Right lobe of liver (tissue), 6 donors: ENCODE measurements at regions not wholly inside any gene's neighbourhood (a gene's known extent, or its start where the extent isn't known, plus 50 kb on each side); places are given as distances from the start of the nearest gene placed in this dataset.

Source experiments
- ATAC-seq, 4 donors: fragments of 200-7000 bp; cut with Tn5 transposase; one replicate each; pipeline ENCODE4 v1.9.1; 2020; ENCODE audit warnings: mild to moderate bottlenecking in 4 of 4, moderate library complexity in 4 of 4
- DNase-seq, 3 donors: peaks; one replicate each; pipeline ENCODE4 v3.0.0-alpha.2; 2020
- H3K27ac ChIP-seq, 3 donors: fragments of 200-600 bp; one replicate each; pipeline ENCODE4 v1.8.0; 2022
- H3K27me3 ChIP-seq, 2 donors: fragments of 200-600 bp; one replicate each; pipeline ENCODE4 v1.8.0; 2022
- H3K36me3 ChIP-seq, 4 donors: fragments of 200-600 bp; sonication (generic) in 1 of 4; one replicate each; pipeline versions ENCODE4 v1.5.1 to v1.8.0; 2017 to 2022; ENCODE audit warnings: control low read depth in 1 of 4
- H3K4me1 ChIP-seq, 4 donors: fragments of 200-600 bp; sonication (generic) in 1 of 4; one replicate each; pipeline versions ENCODE4 v1.5.1 to v1.8.0; 2017 to 2022; ENCODE audit warnings: control low read depth in 1 of 4
- H3K4me3 ChIP-seq, 3 donors: fragments of 200-600 bp; one replicate each; pipeline ENCODE4 v1.8.0; 2022
- H3K9me3 ChIP-seq, 4 donors: fragments of 200-600 bp; sonication (generic) in 1 of 4; one replicate each; pipeline versions ENCODE4 v1.5.1 to v1.8.0; 2017 to 2022; ENCODE audit warnings: control low read depth in 1 of 4
- CTCF ChIP-seq, 4 donors: fragments of 200-600 bp in 3 of 4; fragments of 450-650 bp in 1 of 4; IDR thresholded peaks; one replicate each; pipeline versions ENCODE4 v1.5.1 to v1.8.0; 2016 to 2022; ENCODE audit warnings: antibody characterized with exemption in 4 of 4, mild to moderate bottlenecking in 2 of 4
- POLR2A ChIP-seq: fragments of 450-650 bp; IDR thresholded peaks from one replicate; pipeline ENCODE4 v1.6.1; 2017; ENCODE audit warnings: antibody characterized with exemption, mild to moderate bottlenecking
- WGBS: methylation state at CpG from one replicate; pipeline ENCODE4 v1.1.6; 2018; ENCODE audit warnings: low coverage, low lambda C conversion rate; ENCODE audit not compliant: insufficient coverage; ENCODE audit errors: missing lambda C conversion rate; 5-methylcytosine and 5-hydroxymethylcytosine counted together
- intact Hi-C, 2 donors: fragments of 100-400 bp; cut with DNase I; formaldehyde crosslinking; loops; one replicate each; pipeline versions ENCODE4 v1.11.2 to v1.14.1; 2022
- donor health status: DM: no; HTN: yes; CAD: no.
- donor health status: DM: no; HTN: no; CAD: no.
- donor health status: DM: no; HTN: no; CAD: no.
- donor health status: DM: no; HTN: yes; CAD: no.
- donor health status: DM: no; HTN: yes; CAD: no.

GRCh38 chr7:57207836-57208235 is 75.6 kb upstream of the ZNF479 start:
- DNase-seq: no peak
- H3K36me3 ChIP-seq: no peaks in the 10 kb centered on the region
- TF ChIP-seq POLR2A (no peak), CTCF (IDR thresholded peaks at IDR 0.05) (no peak)
- H3K9me3 ChIP-seq: no peaks in the 10 kb centered on the region
- WGBS: 36% methylated on average over 5 of the region's 6 CpGs
- H3K27me3 ChIP-seq: no peaks in the 10 kb centered on the region
- intact Hi-C loops: no loop called here
- H3K4me1 ChIP-seq: no peaks in the 10 kb centered on the region
- no peak overlapping the region for H3K4me3 ChIP-seq
- no peak for ATAC-seq
- H3K27ac ChIP-seq: no peak overlapping the region

GRCh38 chr7:57210212-57210611 is 78.0 kb upstream of the ZNF479 start:
- TF ChIP-seq POLR2A (no peak), CTCF (IDR thresholded peaks at IDR 0.05) (no peak)
- H3K4me3 ChIP-seq: no peak overlapping the region
- H3K36me3 ChIP-seq: no peaks in the 10 kb centered on the region
- 80% methylated on average over 1 of the region's 3 CpGs for WGBS
- no peaks in the 10 kb centered on the region for H3K27me3 ChIP-seq
- H3K4me1 ChIP-seq: no peaks in the 10 kb centered on the region
- intact Hi-C loops: no loop called here
- DNase-seq: peak in 2 of 3 donors; percentile 2 to 23
- no peaks in the 10 kb centered on the region for H3K9me3 ChIP-seq
- ATAC-seq: no peak
- no peak overlapping the region for H3K27ac ChIP-seq

- intact Hi-C loops: no loop called here
- ATAC-seq (no peak), DNase-seq (peak in 1 of 3 donors; percentile 5)
- no peaks in the 10 kb centered on the region for H3K9me3 ChIP-seq
- no peak overlapping the region for H3K27ac ChIP-seq
- H3K27me3 ChIP-seq: no peaks in the 10 kb centered on the region
- WGBS: 45% methylated on average over 3 of the region's 5 CpGs
- H3K36me3 ChIP-seq: no peaks in the 10 kb centered on the region
- no peak for TF ChIP-seq CTCF (IDR thresholded peaks at IDR 0.05)
- TF ChIP-seq POLR2A: no peak
- no peak overlapping the region for H3K4me3 ChIP-seq
- no peaks in the 10 kb centered on the region for H3K4me1 ChIP-seq
Observed at GRCh38 chr7:57210871-57211270, 78.6 kb upstream of the ZNF479 start.

GRCh38 chr7:57211428-57212100 is 79.3 kb upstream of the ZNF479 start:
- intact Hi-C loops: no loop called here
- H3K36me3 ChIP-seq: no peaks in the 10 kb centered on the region
- DNase-seq (peak in 2 of 3 donors; percentile 12 to 32), ATAC-seq (no peak)
- H3K9me3 ChIP-seq: no peaks in the 10 kb centered on the region
- 17% methylated on average over 2 of the region's 14 CpGs for WGBS
- no peak overlapping the region for H3K27ac ChIP-seq
- TF ChIP-seq CTCF (IDR thresholded peaks at IDR 0.05) (no peak), POLR2A (no peak)
- no peak overlapping the region for H3K4me3 ChIP-seq
- H3K4me1 ChIP-seq: no peaks in the 10 kb centered on the region
- H3K27me3 ChIP-seq: no peaks in the 10 kb centered on the region

GRCh38 chr7:57215423-57215822 is 83.2 kb upstream of the ZNF479 start:
- peak in 2 of 3 donors; percentile 7 to 15 for DNase-seq
- H3K27ac ChIP-seq: no peak overlapping the region
- no peaks in the 10 kb centered on the region for H3K27me3 ChIP-seq
- no peaks in the 10 kb centered on the region for H3K4me1 ChIP-seq
- H3K36me3 ChIP-seq: no peaks in the 10 kb centered on the region
- WGBS: 47% methylated on average over 9 of the region's 9 CpGs
- no peak overlapping the region for H3K4me3 ChIP-seq
- ATAC-seq: no peak
- TF ChIP-seq CTCF (IDR thresholded peaks at IDR 0.05): no peak
- no peak for TF ChIP-seq POLR2A
- no peaks in the 10 kb centered on the region for H3K9me3 ChIP-seq
- intact Hi-C loops: no loop called here
